Adrenal gland (tissue), 9 donors: ENCODE measurements at regions not wholly inside any gene's neighbourhood (a gene's known extent, or its start where the extent isn't known, plus 50 kb on each side); places are given as distances from the start of the nearest gene placed in this dataset.

Experiments
- DNase-seq, 7 donors: peaks; one replicate each; pipeline ENCODE4 v3.0.0-alpha.2; 2019 to 2020
- H3K27ac ChIP-seq, 5 donors: fragments of 200-600 bp; sonication (generic) in 4 of 5; 1 replicate in 3 of 5; 2 replicates in 2 of 5; pipeline versions ENCODE4 v1.5.1 to v1.8.0; 2016 to 2020; ENCODE audit warnings: mild to moderate bottlenecking in 1 of 5
- H3K27me3 ChIP-seq: fragments of 200-600 bp; 2 replicates; pipeline ENCODE4 v1.8.0; 2021
- H3K36me3 ChIP-seq, 2 donors: fragments of 200-600 bp; replicated peaks in 1 of 2; 1 replicate in 1 of 2; 2 replicates in 1 of 2; pipeline versions ENCODE4 v1.5.1 to v1.8.0; 2018 to 2022
- H3K4me1 ChIP-seq, 2 donors: fragments of 200-600 bp; replicated peaks in 1 of 2; 1 replicate in 1 of 2; 2 replicates in 1 of 2; pipeline versions ENCODE4 v1.5.1 to v1.8.0; 2018 to 2021
- H3K4me3 ChIP-seq, 4 donors: fragments of 200-600 bp; sonication (generic) in 3 of 4; one replicate each; pipeline ENCODE4 v1.5.1; 2016 to 2018
- H3K9me3 ChIP-seq, 3 donors: fragments of 200-600 bp; sonication (generic) in 1 of 3; replicated peaks in 1 of 3; 1 replicate in 2 of 3; 2 replicates in 1 of 3; pipeline versions ENCODE4 v1.5.1 to v1.8.0; 2016 to 2021
- CTCF ChIP-seq, 6 experiments: fragments of 450-650 bp in 4 of 6; fragments of 200-600 bp in 2 of 6; sonication (generic) in 1 of 6; IDR thresholded peaks; 1 replicate in 5 of 6; 2 replicates in 1 of 6; pipeline versions ENCODE4 v1.5.1 to v1.8.0; 2016 to 2021; ENCODE audit warnings: antibody characterized with exemption in 6 of 6, mild to moderate bottlenecking in 2 of 6, moderate library complexity in 1 of 6
- POLR2A ChIP-seq, 2 donors: fragments of 450-650 bp; IDR thresholded peaks; one replicate each; pipeline ENCODE4 v1.6.1; 2017; ENCODE audit warnings: antibody characterized with exemption in 2 of 2, mild to moderate bottlenecking in 2 of 2, moderate library complexity in 1 of 2
- WGBS, 4 donors: extraction: QIAGEN DNeasy Blood & Tissue Kit in 2 of 4; methylation state at CpG; one replicate each; pipeline versions ENCODE4 v1.1.5 to v1.1.7; 2013 to 2017; 5-methylcytosine and 5-hydroxymethylcytosine counted together
- intact Hi-C, 2 donors: fragments of 100-400 bp; cut with DNase I; formaldehyde crosslinking; loops; one replicate each; pipeline versions ENCODE4 v1.14.1 to v1.15.0; 2022 to 2023
- donor health status: healthy with polysubstance abuse.
- donor health status: Bipolar disorder and iron deficiency.
- donor health status: DM: yes; HTN: yes; CAD: no.
- donor health status: DM: no; HTN: no; CAD: no.
- donor health status: DM: no; HTN: no; CAD: no.

GRCh38 chr12:114759635-114760034 lies 75.7 kb upstream of the TBX3 start:
- Histone ChIP-seq H3K36me3 (no peaks in the 10 kb centered on the region), H3K4me1 (peaks cover 0 to 7% of the 10 kb centered on the region in 2 donors), H3K9me3 (no peaks in the 10 kb centered on the region), H3K27me3 (no peaks in the 10 kb centered on the region), H3K27ac (no peak overlapping the region), H3K4me3 (no peak overlapping the region)
- WGBS, 4 donors = 95 to 97% (median 97%) methylated on average over 11 of the region's 11 CpGs
- TF ChIP-seq CTCF (IDR thresholded peaks at IDR 0.05) = no peak
- TF ChIP-seq POLR2A (IDR thresholded peaks at IDR 0.05) = no peak
- no peak for DNase-seq
- intact Hi-C loops = no loop called here

GRCh38 chr12:114757684-114758325 lies 73.8 kb upstream of the TBX3 start:
- H3K27ac ChIP-seq = no peak overlapping the region
- TF ChIP-seq POLR2A (IDR thresholded peaks at IDR 0.05) (no peak), CTCF (IDR thresholded peaks at IDR 0.05) (no peak)
- no peaks in the 10 kb centered on the region for H3K27me3 ChIP-seq
- H3K4me3 ChIP-seq = no peak overlapping the region
- no peaks in the 10 kb centered on the region for H3K9me3 ChIP-seq
- no peaks in the 10 kb centered on the region for H3K36me3 ChIP-seq
- 83 to 89% (median 86%) methylated on average over 4 of the region's 4 CpGs for WGBS, 4 donors
- intact Hi-C loops = no loop called here
- no peak for DNase-seq
- H3K4me1 ChIP-seq = peaks cover 4 to 11% of the 10 kb centered on the region in 2 donors

GRCh38 chr12:114752217-114752616 lies 68.2 kb upstream of the TBX3 start:
- WGBS, 4 donors = 81 to 90% (median 85%) methylated on average over 8 of the region's 8 CpGs
- H3K9me3 ChIP-seq = no peaks in the 10 kb centered on the region
- TF ChIP-seq POLR2A (IDR thresholded peaks at IDR 0.05) (no peak), CTCF (IDR thresholded peaks at IDR 0.05) (no peak)
- intact Hi-C loops = no loop called here
- DNase-seq = no peak
- H3K27ac ChIP-seq = peak overlapping the region in 3 of 5 donors; percentile 54 to 74 (median 64)
- peaks cover 34 to 40% of the 10 kb centered on the region in 2 donors for H3K4me1 ChIP-seq
- H3K36me3 ChIP-seq = no peaks in the 10 kb centered on the region
- no peak overlapping the region for H3K4me3 ChIP-seq
- H3K27me3 ChIP-seq = no peaks in the 10 kb centered on the region

- H3K27me3 ChIP-seq = no peaks in the 10 kb centered on the region
- no peak overlapping the region for H3K4me3 ChIP-seq
- no peaks in the 10 kb centered on the region for H3K9me3 ChIP-seq
- no peak for DNase-seq
- WGBS, 4 donors = 62 to 78% (median 70%) methylated on average over 2 of the region's 2 CpGs
- H3K36me3 ChIP-seq = no peaks in the 10 kb centered on the region
- peaks cover 37 to 45% of the 10 kb centered on the region in 2 donors for H3K4me1 ChIP-seq
- intact Hi-C loops = no loop called here
- H3K27ac ChIP-seq = peak overlapping the region in 2 of 5 donors; percentile 10 to 74
- no peak for TF ChIP-seq POLR2A (IDR thresholded peaks at IDR 0.05)
- no peak for TF ChIP-seq CTCF (IDR thresholded peaks at IDR 0.05)
Measured at GRCh38 chr12:114751712-114752111, 67.7 kb upstream of the TBX3 start.
